Thyroid gland (tissue), 4 donors: ENCODE measurements at regions not wholly inside any gene's neighbourhood (a gene's known extent, or its start where the extent isn't known, plus 50 kb on each side); places are given as distances from the start of the nearest gene placed in this dataset.

Experiments
- DNase-seq, 2 donors: peaks; one replicate each; pipeline ENCODE4 v3.0.0-alpha.2; 2019
- H3K27ac ChIP-seq, 3 donors: fragments of 200-600 bp; sonication (generic); 1 replicate in 2 of 3; 2 replicates in 1 of 3; pipeline ENCODE4 v1.5.1; 2016 to 2019; ENCODE audit warnings: mild to moderate bottlenecking in 1 of 3, moderate library complexity in 1 of 3
- H3K27me3 ChIP-seq: fragments of 200-600 bp; sonication (generic); one replicate; pipeline ENCODE4 v1.5.1; 2019
- H3K36me3 ChIP-seq, 2 donors: fragments of 200-600 bp; sonication (generic); one replicate each; pipeline ENCODE4 v1.5.1; 2016 to 2019
- H3K4me1 ChIP-seq, 2 donors: fragments of 200-600 bp; sonication (generic); one replicate each; pipeline ENCODE4 v1.5.1; 2017 to 2019
- H3K4me3 ChIP-seq, 3 donors: fragments of 200-600 bp; sonication (generic); replicated peaks in 1 of 3; 1 replicate in 2 of 3; 2 replicates in 1 of 3; pipeline ENCODE4 v1.5.1; 2016; ENCODE audit warnings: mild to moderate bottlenecking in 1 of 3
- H3K9me3 ChIP-seq: fragments of 200-600 bp; sonication (generic); one replicate; pipeline ENCODE4 v1.5.1; 2017
- POLR2A ChIP-seq, 2 donors: fragments of 450-650 bp; IDR thresholded peaks; one replicate each; pipeline ENCODE4 v1.6.1; 2017; ENCODE audit warnings: antibody characterized with exemption in 2 of 2, mild to moderate bottlenecking in 2 of 2, moderate library complexity in 1 of 2
- WGBS, 2 donors: methylation state at CpG; one replicate each; pipeline ENCODE4 v1.1.5; 2017; 5-methylcytosine and 5-hydroxymethylcytosine counted together
- intact Hi-C: fragments of 100-400 bp; cut with DNase I; formaldehyde crosslinking; loops from one replicate; pipeline ENCODE4 v1.15.1; 2023
- TF ChIP-seq, protein P1 (sequence below), 6 experiments: fragments of 200-600 bp in 3 of 6; fragments of 450-650 bp in 3 of 6; sonication (generic) in 3 of 6; IDR thresholded peaks; one replicate each; pipeline ENCODE4 v1.5.1; 2016 to 2019; ENCODE audit warnings: antibody characterized with exemption in 6 of 6, mild to moderate bottlenecking in 2 of 6, inconsistent platforms in 1 of 6, moderate library complexity in 1 of 6

DNA sequence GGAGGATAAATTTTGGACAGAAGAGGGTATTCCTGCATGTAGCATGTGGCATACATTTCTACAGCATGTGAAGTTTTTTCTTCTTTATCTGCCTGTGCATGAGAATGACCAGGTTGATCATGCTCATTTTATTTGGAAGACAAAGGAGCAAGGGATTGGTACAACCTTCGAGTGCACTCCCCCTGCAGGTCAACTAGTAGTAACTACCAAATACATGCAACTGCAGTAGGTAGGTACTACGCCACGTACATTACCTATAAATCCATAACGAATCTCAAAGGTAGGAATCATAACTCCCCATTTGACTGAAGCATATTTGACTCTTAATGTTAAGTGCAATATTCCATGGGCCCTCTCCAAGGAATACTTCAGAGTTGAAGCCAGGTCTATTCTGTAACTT lies 763.9 kb downstream of the TSN start:
- no peaks in the 10 kb centered on the region for H3K36me3 ChIP-seq
- intact Hi-C loops = no loop called here

GRCh38 chr2:122519821-122520611 lies 764.6 kb downstream of the TSN start:
- DNase-seq = no peak
- H3K27me3 ChIP-seq = no peaks in the 10 kb centered on the region
- intact Hi-C loops = no loop called here
- no peaks in the 10 kb centered on the region for H3K4me1 ChIP-seq
- WGBS, 2 donors = 89 to 93% methylated on average over 4 of the region's 4 CpGs
- TF ChIP-seq POLR2A (IDR thresholded peaks at IDR 0.05) = no peak
- TF ChIP-seq, protein P1, sequence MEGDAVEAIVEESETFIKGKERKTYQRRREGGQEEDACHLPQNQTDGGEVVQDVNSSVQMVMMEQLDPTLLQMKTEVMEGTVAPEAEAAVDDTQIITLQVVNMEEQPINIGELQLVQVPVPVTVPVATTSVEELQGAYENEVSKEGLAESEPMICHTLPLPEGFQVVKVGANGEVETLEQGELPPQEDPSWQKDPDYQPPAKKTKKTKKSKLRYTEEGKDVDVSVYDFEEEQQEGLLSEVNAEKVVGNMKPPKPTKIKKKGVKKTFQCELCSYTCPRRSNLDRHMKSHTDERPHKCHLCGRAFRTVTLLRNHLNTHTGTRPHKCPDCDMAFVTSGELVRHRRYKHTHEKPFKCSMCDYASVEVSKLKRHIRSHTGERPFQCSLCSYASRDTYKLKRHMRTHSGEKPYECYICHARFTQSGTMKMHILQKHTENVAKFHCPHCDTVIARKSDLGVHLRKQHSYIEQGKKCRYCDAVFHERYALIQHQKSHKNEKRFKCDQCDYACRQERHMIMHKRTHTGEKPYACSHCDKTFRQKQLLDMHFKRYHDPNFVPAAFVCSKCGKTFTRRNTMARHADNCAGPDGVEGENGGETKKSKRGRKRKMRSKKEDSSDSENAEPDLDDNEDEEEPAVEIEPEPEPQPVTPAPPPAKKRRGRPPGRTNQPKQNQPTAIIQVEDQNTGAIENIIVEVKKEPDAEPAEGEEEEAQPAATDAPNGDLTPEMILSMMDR (IDR thresholded peaks at IDR 0.05) = no peak
- no peak overlapping the region for H3K4me3 ChIP-seq
- no peak overlapping the region for H3K27ac ChIP-seq
- H3K36me3 ChIP-seq = no peaks in the 10 kb centered on the region
- no peaks in the 10 kb centered on the region for H3K9me3 ChIP-seq

More for the DNA sequence above, 763.9 kb downstream of the TSN start:
- Histone ChIP-seq H3K27ac (no peak overlapping the region), H3K4me3 (no peak overlapping the region), H3K27me3 (no peaks in the 10 kb centered on the region), H3K9me3 (no peaks in the 10 kb centered on the region), H3K4me1 (no peaks in the 10 kb centered on the region)
- no peak for DNase-seq
- WGBS, 2 donors = 92 to 93% methylated on average over 4 of the region's 4 CpGs
- TF ChIP-seq, protein P1 (IDR thresholded peaks at IDR 0.05) = no peak
- TF ChIP-seq POLR2A (IDR thresholded peaks at IDR 0.05) = no peak

DNA sequence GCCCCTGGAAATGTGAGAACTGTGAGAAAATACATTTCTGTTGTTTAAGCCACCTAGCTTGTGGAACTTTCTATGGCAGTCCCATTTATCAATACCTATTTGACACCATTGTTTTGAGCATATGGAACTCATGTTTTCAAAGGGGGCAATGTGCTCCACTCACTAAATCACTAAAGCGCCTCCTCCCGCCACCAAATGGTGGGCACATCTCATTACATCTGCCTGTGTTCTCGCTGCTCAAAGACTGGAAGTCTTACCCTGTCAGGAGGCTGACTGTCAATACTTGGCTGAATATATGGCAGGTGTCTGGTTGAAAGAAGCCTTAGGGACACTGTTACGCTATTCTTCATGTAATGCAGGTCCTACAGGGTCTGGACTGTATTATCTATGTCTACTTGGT lies 767.7 kb downstream of the TSN start:
- no peak overlapping the region for H3K27ac ChIP-seq
- H3K4me3 ChIP-seq = no peak overlapping the region
- TF ChIP-seq, protein P1 (IDR thresholded peaks at IDR 0.05) = no peak
- no peak for TF ChIP-seq POLR2A (IDR thresholded peaks at IDR 0.05)
- H3K36me3 ChIP-seq = no peaks in the 10 kb centered on the region
- 87 to 90% methylated on average over 4 of the region's 4 CpGs for WGBS, 2 donors
- no peaks in the 10 kb centered on the region for H3K9me3 ChIP-seq
- no peaks in the 10 kb centered on the region for H3K27me3 ChIP-seq
- intact Hi-C loops = no loop called here
- no peaks in the 10 kb centered on the region for H3K4me1 ChIP-seq
- DNase-seq = no peak

- 77 to 82% methylated on average over 3 of the region's 3 CpGs for WGBS, 2 donors
- no peak overlapping the region for H3K4me3 ChIP-seq
- DNase-seq = no peak
- H3K9me3 ChIP-seq = no peaks in the 10 kb centered on the region
- no peaks in the 10 kb centered on the region for H3K4me1 ChIP-seq
- TF ChIP-seq, protein P1 (IDR thresholded peaks at IDR 0.05) = no peak
- TF ChIP-seq POLR2A (IDR thresholded peaks at IDR 0.05) = no peak
- H3K27me3 ChIP-seq = no peaks in the 10 kb centered on the region
- no peak overlapping the region for H3K27ac ChIP-seq
- intact Hi-C loops = no loop called here
- no peaks in the 10 kb centered on the region for H3K36me3 ChIP-seq
Observed at GRCh38 chr2:122523981-122524380, 768.5 kb downstream of the TSN start.

- 38 to 39% methylated on average over 2 of the region's 2 CpGs for WGBS, 2 donors
- Histone ChIP-seq H3K9me3 (no peaks in the 10 kb centered on the region), H3K27ac (no peak overlapping the region), H3K36me3 (no peaks in the 10 kb centered on the region), H3K4me1 (no peaks in the 10 kb centered on the region), H3K27me3 (no peaks in the 10 kb centered on the region), H3K4me3 (no peak overlapping the region)
- TF ChIP-seq, protein P1 (IDR thresholded peaks at IDR 0.05) = no peak
- no peak for TF ChIP-seq POLR2A (IDR thresholded peaks at IDR 0.05)
- intact Hi-C loops = no loop called here
- no peak for DNase-seq
Observed at GRCh38 chr2:122525336-122525735, 769.9 kb downstream of the TSN start.
